ENCODE measurements at regions not wholly inside any gene's neighbourhood (a gene's known extent, or its start where the extent isn't known, plus 50 kb on each side); places are given as distances from the start of the nearest gene placed in this dataset.

- Histone ChIP-seq H3K27me3 (no peaks in the 10 kb centered on the region), H3K4me1 (ENCODE audit: control insufficient read depth in 1 of 2, insufficient read depth in 1 of 2, low read depth in 1 of 2, low read length in 1 of 2) (no peaks in the 10 kb centered on the region), H3K36me3 (no peaks in the 10 kb centered on the region), H3K4me3 (ENCODE audit: low read depth in 1 of 2, low read length in 1 of 2) (no peak overlapping the region), H3K9me3 (peaks cover 18% of the 10 kb centered on the region), H3K27ac (no peak overlapping the region)
- TF ChIP-seq CTCF (IDR thresholded peaks at IDR 0.05), result no peak
Observed at GRCh38 chr14:101207897-101208296, 304.4 kb upstream of the RTL1 start.

GRCh38 chr14:101209594-101209993, 306.1 kb upstream of the RTL1 start:
- Histone ChIP-seq H3K4me3 (ENCODE audit: low read depth in 1 of 2, low read length in 1 of 2) (no peak overlapping the region), H3K27me3 (no peaks in the 10 kb centered on the region), H3K36me3 (no peaks in the 10 kb centered on the region), H3K9me3 (peaks cover 18% of the 10 kb centered on the region), H3K27ac (no peak overlapping the region), H3K4me1 (ENCODE audit: control insufficient read depth in 1 of 2, insufficient read depth in 1 of 2, low read depth in 1 of 2, low read length in 1 of 2) (no peaks in the 10 kb centered on the region)
- no peak for TF ChIP-seq CTCF (IDR thresholded peaks at IDR 0.05)

GRCh38 chr14:101215266-101215665, 311.7 kb upstream of the RTL1 start:
- Histone ChIP-seq H3K27me3 (no peaks in the 10 kb centered on the region), H3K4me3 (ENCODE audit: low read depth in 1 of 2, low read length in 1 of 2) (no peak overlapping the region), H3K9me3 (peaks cover 4% of the 10 kb centered on the region), H3K4me1 (ENCODE audit: control insufficient read depth in 1 of 2, insufficient read depth in 1 of 2, low read depth in 1 of 2, low read length in 1 of 2) (no peaks in the 10 kb centered on the region), H3K27ac (no peak overlapping the region), H3K36me3 (no peaks in the 10 kb centered on the region)
- TF ChIP-seq CTCF (IDR thresholded peaks at IDR 0.05), result no peak

- Histone ChIP-seq H3K27me3 (no peaks in the 10 kb centered on the region), H3K4me1 (ENCODE audit: control insufficient read depth in 1 of 2, insufficient read depth in 1 of 2, low read depth in 1 of 2, low read length in 1 of 2) (no peaks in the 10 kb centered on the region), H3K9me3 (no peaks in the 10 kb centered on the region), H3K4me3 (ENCODE audit: low read depth in 1 of 2, low read length in 1 of 2) (no peak overlapping the region), H3K27ac (no peak overlapping the region), H3K36me3 (no peaks in the 10 kb centered on the region)
- TF ChIP-seq CTCF (IDR thresholded peaks at IDR 0.05), result no peak
Observed at GRCh38 chr14:101215927-101216326, 312.4 kb upstream of the RTL1 start.

- Histone ChIP-seq H3K27ac (no peak overlapping the region), H3K4me3 (ENCODE audit: low read depth in 1 of 2, low read length in 1 of 2) (no peak overlapping the region), H3K27me3 (no peaks in the 10 kb centered on the region), H3K9me3 (no peaks in the 10 kb centered on the region), H3K4me1 (ENCODE audit: control insufficient read depth in 1 of 2, insufficient read depth in 1 of 2, low read depth in 1 of 2, low read length in 1 of 2) (no peaks in the 10 kb centered on the region), H3K36me3 (no peaks in the 10 kb centered on the region)
- TF ChIP-seq CTCF (IDR thresholded peaks at IDR 0.05), result no peak
Observed at GRCh38 chr14:101216366-101217079, 313.0 kb upstream of the RTL1 start.
